Inferior parietal cortex (tissue), 1 donor: ENCODE measurements at regions not wholly inside any gene's neighbourhood (a gene's known extent, or its start where the extent isn't known, plus 50 kb on each side); places are given as distances from the start of the nearest gene placed in this dataset.
"Not testable (repeated sequence)": the region's sequence is repeated elsewhere in the genome, so short reads cannot be mapped to it uniquely, and the experiment has no call there.

Source experiments
- DNase-seq: peaks from one replicate; pipeline ENCODE4 v3.0.0-alpha.2; 2016; ENCODE audit errors: extremely low spot score

DNA sequence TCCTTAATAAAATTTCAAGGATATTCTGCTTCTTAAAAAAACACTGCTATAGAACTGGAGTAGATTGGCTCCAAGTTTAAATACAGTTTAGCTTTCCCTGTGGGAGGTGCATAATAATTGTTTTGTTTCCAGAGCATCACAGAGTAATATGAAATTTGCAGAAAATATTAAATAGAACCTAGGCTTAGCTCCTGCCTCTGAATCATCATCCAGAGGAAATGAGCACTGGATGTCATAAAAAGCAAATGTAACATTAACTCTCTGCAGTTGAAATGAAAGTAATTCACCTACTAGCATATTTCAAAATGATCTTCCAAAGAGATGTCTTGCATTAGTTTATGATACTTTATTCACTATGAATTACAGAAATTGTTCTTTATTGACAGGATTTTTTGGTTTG lies 769.8 kb downstream of the C12orf50 start:
- no peak for DNase-seq

DNA sequence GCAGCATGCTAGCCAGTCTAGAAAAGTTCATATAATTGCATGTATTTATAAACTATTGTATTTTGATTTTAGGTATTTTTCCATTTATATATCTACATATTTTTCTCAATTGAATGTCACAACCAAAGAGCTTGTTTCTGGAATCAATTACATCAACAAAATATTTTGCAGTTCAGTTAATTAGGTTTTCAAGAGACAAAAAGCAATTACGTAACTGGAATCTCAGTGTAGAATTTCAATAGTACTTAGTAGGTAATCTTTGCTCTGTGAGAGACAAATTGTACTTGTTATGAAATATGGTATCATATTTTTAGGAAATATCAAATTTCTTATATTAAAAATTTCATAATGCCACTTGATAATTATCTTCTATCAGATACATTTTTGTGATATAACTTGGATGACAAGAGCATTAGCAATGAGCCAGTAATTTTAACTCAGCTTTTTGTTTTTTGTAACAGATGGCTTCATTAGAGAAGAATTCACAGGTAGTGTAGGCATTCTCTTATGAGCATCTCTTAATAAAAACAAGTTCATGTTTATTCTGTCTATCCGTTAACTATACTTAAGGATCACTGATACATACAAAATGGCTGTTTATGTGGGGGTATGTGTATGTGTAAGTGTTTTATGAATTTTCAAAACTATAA lies 774.7 kb downstream of the C12orf50 start:
- no peak for DNase-seq

DNA sequence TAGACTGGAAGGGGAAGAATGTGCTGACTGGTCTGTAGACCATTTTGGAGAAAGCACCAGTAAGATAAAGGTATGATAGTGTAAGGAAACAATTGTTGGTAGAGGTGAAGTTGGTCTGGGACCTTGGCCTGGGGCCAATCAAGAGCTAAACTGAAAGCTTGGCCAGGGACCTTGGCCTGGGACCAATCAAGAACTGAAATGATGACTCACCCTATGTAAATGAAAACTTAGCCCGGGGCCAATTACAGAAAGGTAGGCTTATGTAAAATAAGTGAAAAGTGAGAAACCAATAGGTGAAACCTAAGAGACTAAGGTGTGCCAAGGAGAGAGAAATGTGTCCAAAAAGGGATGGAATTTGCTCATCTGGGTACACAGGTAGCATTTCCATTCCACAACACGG lies 776.0 kb downstream of the C12orf50 start:
- DNase-seq = no peak

DNA sequence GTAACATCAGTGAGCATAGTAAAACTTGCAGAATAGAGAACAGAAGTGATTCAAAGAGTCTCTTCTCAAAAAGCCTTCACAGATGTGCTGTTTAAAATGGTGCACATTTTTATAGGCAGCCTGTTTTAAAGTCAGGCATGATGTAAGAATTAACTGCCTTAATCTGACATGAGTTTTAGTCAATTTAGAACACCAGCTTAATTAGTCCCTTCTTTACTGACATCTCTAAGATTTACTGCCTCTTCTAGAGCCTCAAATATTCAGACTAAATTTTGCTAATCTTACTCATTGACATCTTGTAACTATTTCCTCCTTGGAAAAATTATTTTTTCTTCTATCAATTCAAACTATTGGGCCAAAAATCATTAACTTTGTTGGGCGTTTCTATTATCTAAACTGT lies 782.5 kb downstream of the C12orf50 start:
- DNase-seq = no peak

DNA sequence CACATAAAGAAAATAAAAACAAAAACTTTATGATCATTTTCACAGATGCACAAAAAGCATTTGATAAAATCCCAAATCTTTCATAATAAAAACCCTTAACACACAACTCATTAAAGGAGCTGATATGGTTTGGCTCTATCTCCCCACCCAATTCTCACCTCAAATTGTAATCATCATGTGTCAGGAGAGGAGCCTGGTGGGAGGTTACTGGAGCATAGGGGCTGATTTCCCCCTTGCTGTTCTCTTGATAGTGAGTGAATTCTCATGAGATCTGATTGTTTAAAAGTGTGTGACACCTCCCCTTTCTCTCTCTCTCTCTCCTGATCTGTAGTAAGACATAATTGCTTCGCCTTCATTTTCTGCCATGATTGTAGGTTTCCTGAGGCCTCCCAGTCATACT lies 790.7 kb downstream of the C12orf50 start:
- DNase-seq = no peak

DNA sequence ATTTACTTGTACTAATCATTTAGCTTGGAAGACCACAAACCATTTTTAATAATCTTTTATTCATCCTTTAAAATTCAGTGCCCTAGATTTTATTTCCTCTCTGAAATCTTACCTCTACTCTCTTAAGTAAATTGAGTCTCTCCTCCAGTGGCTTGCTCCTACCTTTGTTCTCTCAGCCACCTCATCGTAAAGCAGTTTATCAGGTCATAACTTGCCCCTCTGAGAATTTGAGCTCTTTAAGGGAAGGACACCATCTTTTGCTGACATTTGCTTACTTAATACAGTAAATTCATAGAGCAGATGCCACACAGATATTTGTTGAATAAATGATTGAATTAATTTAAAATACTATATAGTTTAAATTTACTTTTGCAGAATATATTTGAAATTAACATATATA lies 794.3 kb downstream of the C12orf50 start:
- no peak for DNase-seq

DNA sequence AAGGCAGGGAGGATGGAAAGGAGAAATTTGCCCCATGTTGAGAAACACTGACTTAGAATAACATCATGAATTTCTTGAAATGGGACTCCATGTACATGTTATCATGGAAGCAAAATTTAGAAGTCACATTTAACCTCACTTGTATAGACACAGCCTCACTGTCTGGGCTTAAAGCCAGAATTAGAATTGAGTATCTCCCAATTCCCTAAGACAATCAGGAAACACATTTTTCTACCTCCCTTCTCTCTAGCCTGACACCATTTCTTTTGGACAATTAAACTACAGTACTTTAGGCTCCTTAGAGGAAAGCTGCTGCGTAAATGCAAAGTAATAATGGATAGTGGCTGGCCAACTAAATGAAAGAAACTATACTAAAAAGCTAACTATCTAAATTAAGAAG lies 795.5 kb downstream of the C12orf50 start:
- DNase-seq = no peak

DNA sequence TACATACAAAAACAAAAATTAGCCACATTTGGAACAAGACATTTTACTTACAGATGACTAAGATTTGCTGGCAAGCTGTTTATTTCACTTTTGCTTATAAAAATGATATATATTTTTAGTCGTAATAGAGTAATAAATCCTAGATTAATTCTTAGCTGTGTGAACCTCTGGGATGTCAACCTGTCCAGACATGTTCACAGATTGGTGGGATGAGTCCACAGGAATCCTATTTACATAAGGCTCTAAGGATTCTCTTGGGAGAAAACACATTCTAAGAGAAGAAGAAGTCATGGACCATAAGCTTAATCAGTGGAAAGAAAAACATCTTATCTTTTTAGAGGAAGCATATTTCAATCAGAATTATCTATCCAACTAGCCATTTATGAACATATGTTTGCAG lies 797.4 kb downstream of the C12orf50 start:
- no peak for DNase-seq

DNA sequence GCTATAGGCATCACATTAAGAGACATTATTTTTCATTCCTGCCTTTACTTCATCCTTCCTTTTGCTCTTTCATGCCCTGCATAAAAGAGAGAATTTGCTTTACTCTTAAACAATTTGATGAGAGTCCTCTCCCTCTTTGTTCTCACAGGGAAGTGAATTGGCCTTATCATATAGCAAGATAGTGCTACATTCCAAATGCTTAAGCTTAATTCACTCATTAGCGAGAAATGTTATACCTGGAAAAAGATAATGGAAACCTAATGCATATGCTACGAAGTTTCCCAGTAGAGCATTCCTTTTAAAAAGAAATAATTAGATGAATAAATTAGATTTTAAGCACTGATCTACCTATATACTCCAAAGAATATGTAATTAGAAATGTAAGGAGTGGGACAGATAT lies 798.8 kb downstream of the C12orf50 start:
- DNase-seq = no peak

DNA sequence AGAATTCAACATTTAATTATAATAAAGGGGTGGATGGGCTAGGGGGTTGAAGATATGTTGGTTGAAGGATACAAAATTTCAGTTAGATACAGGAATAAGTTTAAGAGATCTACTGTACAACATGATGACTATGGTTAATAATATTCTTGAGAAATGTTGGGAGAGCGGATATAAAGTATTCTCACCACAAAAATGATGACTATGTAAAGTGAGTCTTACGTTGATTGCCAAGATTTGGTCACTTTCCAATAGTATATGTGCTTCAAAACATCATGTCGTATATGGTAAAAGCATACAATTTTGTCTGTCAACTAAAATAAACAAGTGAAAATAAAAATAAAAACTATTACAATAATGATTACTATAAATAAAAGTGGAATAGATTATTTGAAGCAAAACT lies 802.0 kb downstream of the C12orf50 start:
- DNase-seq = no peak

DNA sequence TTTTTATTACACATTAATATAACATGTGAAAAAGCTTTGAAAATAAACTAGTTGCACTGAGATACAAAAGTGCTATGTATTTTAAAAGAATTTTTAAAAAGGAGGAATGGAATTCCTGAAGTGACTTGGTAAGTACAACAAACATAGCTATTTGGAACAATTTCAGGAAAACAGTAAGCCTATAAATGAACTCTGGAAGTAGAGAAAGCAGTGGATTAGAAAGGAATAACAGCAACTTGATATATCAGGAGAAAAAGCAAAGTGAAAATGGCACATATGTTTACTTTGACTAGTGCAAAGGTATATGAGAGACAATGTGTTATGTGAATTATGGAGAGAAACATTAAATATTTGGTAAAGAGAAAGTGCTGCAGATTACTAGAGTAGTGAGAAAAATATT lies 811.7 kb downstream of the C12orf50 start:
- no peak for DNase-seq

DNA sequence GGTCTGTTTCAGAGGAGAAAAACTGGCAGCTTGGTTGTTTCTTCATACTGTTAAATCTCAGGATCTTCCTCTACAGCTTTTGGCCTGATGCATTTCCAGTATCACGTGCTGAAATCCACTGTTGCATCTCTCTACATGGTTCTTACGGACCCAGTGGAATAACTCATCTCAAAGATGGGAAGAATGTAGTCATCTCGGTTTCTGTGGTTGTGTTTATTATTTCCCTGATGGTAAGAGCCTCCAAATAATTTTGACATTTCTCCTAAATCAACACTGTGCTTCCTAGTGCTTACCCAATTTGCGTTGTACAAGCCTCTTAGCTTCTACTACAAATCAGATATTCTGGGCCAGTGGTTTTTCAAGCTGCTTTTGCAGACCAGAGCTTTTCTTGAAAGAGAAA lies 812.8 kb downstream of the C12orf50 start:
- no peak for DNase-seq

DNA sequence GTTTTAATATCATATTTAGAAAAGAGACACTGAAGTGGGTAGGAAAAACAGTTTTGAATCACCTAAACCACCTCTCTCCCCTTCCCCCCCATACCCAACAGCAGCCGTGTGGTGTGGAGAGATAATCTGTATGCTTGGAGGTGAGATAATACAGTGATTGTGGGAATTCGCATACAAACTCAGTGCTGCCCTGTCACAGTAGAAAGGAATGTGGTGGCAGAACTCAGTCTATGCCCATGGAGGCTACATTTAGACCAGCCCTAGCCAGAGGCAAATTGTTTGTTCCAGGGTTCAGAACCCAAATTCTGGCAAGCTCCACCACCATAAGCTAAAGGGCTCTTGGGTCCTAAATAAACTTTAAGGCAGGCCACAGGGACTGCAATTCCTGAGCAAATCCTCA lies 827.0 kb downstream of the C12orf50 start:
- no peak for DNase-seq

DNA sequence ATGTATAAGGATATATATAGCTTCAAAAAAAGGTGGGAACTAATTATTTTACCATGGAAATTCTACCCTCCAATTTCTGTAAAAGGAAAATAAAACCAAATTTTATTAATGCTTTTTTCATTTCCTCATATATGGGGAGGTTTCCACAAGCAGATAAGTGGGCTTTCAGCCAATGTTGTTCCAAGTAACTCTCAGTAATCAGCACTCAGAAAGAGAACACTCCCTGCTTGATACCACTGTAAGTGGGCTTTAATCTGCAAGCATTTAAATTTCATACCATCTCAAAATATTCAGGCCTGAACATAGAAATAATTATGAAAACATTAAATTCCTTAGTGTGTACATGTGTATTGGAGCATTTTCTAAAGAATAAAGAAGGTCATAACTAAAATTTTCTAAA lies 827.6 kb downstream of the C12orf50 start:
- DNase-seq = no peak

DNA sequence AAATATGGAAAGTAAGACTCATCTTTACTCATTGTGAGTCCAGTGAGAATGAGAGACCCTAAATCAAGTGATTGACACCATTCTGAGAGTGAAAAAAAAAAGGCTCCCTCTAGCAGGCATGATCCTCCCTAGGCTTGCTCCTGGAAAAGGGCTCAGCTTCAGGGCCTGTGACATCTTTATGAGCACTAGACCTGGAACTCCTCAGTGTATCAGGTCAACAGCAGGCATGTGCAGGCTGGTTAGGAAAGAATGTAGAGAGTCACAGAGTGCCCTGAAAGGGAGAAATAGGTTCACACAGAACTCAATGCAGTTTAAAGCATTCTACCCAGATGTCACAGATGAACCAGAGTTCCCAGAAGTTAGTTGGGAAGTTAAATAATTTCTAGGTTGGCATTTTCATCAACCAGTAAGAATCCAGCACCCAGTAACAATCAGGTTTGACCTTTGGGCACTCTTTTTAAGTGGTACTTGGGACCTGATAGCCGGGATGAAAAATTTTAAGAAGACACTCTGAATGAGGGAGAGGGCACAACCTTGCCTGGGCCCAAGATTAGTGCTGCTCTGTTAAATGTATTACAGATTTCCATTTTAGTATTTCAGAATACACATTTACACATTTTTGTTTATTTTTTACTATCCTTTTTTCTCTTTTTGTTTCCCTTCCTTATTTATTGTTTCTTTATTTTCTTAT lies 828.8 kb downstream of the C12orf50 start:
- DNase-seq = no peak

DNA sequence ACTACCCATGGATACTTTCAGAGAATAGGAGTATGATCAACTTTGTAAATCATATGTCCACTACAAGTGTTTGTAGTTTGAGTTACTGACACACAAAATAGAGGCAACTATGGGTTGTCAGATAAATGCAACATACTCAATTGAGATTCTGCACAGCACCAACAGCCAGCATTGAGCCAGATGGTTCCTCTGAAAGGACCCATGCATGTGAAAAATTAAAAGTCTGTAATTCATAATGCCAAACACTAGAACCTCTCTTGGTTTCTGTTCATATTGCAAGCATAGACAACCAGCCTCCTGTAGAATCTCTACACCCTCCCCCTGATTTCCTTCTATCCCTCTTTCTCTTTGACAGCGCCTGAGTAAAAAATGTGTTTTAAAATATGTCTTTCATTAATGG lies 831.0 kb downstream of the C12orf50 start:
- no peak for DNase-seq

DNA sequence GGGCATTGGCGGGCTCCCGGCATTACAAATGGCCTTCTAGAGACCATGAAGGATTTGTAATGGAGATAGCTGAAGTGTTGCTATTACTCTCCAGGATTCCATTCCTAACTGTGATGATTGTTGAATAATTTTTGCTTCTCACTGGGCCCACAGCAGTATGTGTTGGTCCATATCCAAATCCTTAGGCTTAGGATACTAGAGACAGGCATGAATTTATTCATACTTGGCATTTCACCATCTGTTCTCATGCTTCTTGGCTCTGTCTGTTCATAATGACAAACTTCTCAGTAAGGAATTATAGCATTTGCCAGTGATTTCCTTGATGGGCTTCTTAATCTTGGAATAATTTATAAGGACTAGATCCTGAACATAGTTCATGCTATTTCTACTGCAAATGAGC lies 832.9 kb downstream of the C12orf50 start:
- DNase-seq = no peak

DNA sequence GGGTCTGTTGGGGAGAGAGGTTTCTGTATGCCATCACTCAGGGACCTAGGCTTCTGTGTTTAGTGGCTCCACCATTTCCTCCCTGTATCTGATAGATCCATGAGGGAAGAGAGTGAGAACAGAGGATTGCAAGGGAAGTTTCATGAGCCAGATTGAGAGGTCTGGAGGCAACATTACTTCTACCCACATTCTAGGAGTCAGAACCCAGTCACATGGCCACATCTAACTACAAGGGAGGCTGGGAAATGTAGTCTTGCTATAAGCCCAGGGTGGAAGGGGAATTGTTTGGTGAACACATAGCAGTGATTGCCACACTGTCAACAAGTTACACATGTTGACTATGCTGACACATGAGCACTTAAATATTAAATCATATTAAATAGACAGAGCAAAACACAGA lies 834.8 kb downstream of the C12orf50 start:
- DNase-seq = not testable (repeated sequence)

DNA sequence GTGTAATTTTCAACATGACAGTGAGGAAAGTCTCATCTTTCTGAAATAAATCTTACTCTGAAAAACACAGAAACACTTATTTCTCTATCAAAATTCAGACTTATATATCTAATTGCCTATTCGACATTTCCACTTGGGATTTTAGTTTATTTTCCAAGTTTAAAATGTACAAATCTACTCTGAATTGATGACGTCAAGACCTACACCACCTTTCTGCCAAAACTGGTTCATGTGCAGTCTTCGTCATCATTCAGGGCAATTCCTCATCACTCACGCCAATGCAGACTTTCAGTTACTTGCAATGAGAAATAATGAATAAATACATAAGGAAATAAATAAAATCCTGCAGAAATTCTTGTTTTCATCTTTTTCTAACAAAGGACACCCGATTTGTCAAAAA lies 843.8 kb downstream of the C12orf50 start:
- no peak for DNase-seq

DNA sequence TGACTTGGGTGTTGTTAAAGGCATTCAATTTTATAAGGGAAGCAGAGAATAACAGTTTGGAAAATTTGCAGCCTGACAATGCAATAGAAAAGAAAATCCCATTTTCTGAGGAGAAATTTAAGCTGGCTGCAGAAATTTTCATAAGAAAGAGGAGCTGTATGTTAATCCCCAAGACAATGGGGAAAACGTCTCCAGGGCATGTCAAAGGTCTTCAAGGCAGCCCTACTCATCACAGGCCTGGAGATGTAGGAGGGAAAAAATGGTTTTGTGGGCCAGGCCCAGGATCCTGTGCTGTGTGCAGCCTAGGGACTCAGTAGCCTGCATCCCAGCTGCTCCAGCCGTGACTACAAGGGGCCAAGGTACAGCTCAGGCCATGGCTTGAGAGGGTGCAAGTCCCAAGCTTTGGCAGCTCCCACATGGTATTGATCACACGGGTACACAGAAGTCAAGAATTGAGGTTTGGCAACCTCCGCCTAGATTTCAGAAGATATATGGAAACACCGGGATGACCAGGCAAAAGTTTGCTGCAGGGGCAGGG lies 846.4 kb downstream of the C12orf50 start:
- DNase-seq = no peak

DNA sequence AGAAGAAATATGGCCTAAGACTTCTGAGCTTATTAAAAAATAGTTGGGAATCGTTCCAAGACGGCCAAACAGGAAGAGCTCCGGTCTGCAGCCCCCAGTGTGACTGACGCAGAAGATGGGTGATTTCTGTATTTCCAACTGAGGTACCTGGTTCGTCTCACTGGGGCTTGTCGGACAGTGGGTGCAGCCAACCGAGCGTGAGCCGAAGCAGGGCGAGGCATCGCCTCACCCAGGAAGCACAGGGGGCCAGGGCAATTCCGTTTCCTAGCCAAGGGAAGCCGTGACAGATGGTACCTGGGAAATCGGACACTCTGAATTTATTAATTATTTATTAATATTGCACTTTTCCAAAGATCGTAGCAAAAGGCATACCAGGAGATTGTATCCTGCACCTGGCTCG lies 857.8 kb downstream of the C12orf50 start:
- DNase-seq = no peak

DNA sequence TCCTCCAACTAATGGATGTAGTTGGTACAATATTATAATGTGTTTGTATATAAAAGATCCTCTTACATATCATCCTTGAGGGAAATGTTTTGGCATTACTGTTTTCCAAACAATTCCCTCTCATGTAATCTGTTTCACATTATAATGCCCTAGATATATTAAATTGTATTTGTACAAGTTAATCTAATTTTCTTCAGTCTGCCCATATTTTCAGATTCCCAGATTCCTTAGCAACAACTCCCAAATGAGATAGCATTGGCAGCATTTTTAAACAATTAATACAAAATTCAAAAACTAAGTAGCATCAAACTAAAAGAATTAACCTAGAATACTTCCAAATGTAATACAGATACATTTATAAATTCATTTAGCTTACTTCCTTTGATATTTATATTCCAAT lies 860.2 kb downstream of the C12orf50 start:
- no peak for DNase-seq

DNA sequence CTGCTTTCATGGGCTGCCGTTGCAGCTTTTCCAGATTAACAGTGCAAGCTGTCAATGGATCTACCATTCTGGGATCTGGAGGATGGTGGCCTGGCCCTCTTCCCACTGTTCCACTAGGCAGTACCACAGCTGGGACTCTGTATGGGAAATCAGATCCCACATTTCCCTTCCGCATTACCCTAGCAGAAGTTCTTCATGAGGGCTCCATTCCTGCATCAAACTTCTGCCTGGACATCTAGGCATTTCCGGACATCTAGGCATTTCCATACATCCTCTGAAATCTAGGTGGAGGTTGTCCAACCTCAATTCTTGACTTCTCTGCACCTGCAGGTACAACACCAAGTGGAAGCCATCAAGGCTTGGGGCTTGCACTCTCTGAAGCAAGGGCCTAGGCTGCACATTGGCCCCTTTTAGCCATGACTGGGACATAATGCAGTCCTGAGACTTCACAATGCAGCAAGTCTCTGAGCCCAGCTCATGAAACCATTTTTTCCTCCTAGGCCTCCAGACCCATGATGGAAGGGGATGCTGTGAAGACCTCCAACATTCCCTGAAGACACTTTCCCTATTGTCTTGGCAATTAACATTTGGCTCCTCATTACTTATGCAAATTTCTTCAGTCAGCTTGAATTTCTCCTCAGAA lies 863.3 kb downstream of the C12orf50 start:
- DNase-seq = no peak
